Gastroesophageal sphincter (tissue), 4 donors: ENCODE measurements at regions not wholly inside any gene's neighbourhood (a gene's known extent, or its start where the extent isn't known, plus 50 kb on each side); places are given as distances from the start of the nearest gene placed in this dataset.

Experiments used
- ATAC-seq: fragments of 150-250 bp; one replicate; pipeline ENCODE4 v1.9.1; 2016; ENCODE audit warnings: mild to moderate bottlenecking, moderate library complexity
- H3K27ac ChIP-seq, 4 donors: fragments of 200-600 bp; sonication (generic) in 3 of 4; 1 replicate in 3 of 4; 2 replicates in 1 of 4; pipeline ENCODE4 v1.5.1; 2016 to 2019
- H3K27me3 ChIP-seq: fragments of 200-600 bp; sonication (generic); one replicate; pipeline ENCODE4 v1.5.1; 2019
- H3K36me3 ChIP-seq, 2 donors: fragments of 200-600 bp; sonication (generic); one replicate each; pipeline ENCODE4 v1.5.1; 2019; ENCODE audit warnings: control low read depth in 1 of 2
- H3K4me1 ChIP-seq, 3 donors: fragments of 200-600 bp; sonication (generic); 1 replicate in 2 of 3; 2 replicates in 1 of 3; pipeline ENCODE4 v1.5.1; 2016 to 2019; ENCODE audit warnings: control low read depth in 2 of 3
- H3K4me3 ChIP-seq, 2 donors: fragments of 200-600 bp; sonication (generic); one replicate each; pipeline ENCODE4 v1.5.1; 2019; ENCODE audit warnings: mild to moderate bottlenecking in 1 of 2, moderate library complexity in 1 of 2
- H3K9me3 ChIP-seq, 3 donors: fragments of 200-600 bp; sonication (generic); one replicate each; pipeline ENCODE4 v1.5.1; 2017 to 2019; ENCODE audit warnings: control low read depth in 2 of 3
- EP300 ChIP-seq: sonication (generic); formaldehyde crosslinking; IDR thresholded peaks from one replicate; pipeline ENCODE4 v1.6.1; 2017; ENCODE audit warnings: antibody characterized with exemption, mild to moderate bottlenecking
- POLR2A ChIP-seq, 2 donors: fragments of 450-650 bp; IDR thresholded peaks; one replicate each; pipeline ENCODE4 v1.6.1; 2017; ENCODE audit warnings: antibody characterized with exemption in 2 of 2, mild to moderate bottlenecking in 2 of 2, moderate library complexity in 1 of 2
- POLR2AphosphoS5 ChIP-seq: sonication (generic); formaldehyde crosslinking; IDR thresholded peaks from one replicate; pipeline ENCODE4 v1.6.1; 2017; ENCODE audit warnings: antibody characterized with exemption
- WGBS, 2 donors: methylation state at CpG; one replicate each; pipeline ENCODE4 v1.1.5; 2018; ENCODE audit warnings: low coverage in 1 of 2; 5-methylcytosine and 5-hydroxymethylcytosine counted together
- TF ChIP-seq, protein P1 (sequence below), 4 experiments: fragments of 200-600 bp in 2 of 4; fragments of 450-650 bp in 2 of 4; sonication (generic) in 1 of 4; IDR thresholded peaks; one replicate each; pipeline ENCODE4 v1.5.1; 2017 to 2019; ENCODE audit warnings: antibody characterized with exemption in 4 of 4, mild to moderate bottlenecking in 2 of 4, moderate library complexity in 2 of 4

DNA sequence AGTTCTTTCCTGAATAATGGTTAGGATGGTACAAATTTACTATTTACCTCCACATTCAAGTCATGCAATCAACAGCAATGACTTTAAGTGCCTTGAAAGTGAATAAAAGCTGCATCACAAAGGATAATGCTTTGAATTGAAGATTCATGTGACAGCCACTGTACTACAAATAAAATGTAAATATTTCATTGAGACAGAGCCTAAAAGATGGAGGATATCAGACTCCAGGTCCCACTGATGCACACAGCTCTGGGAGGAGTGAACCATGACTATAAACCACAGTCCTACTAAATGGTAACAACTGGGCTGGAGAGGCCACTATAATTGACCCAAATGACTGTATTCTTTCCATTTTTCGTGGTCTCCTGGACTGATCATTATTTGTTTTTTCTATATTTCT is 576.9 kb downstream of the ADCYAP1 start:
- H3K27me3 ChIP-seq: no peaks in the 10 kb centered on the region
- WGBS, 2 donors: 27 to 79% methylated on average over 1 of the region's 1 CpG
- H3K4me3 ChIP-seq: no peak overlapping the region
- H3K27ac ChIP-seq: no peak overlapping the region
- no peak for ATAC-seq
- TF ChIP-seq POLR2AphosphoS5 (no peak), EP300 (no peak), POLR2A (IDR thresholded peaks at IDR 0.05) (no peak)
- TF ChIP-seq, protein P1, sequence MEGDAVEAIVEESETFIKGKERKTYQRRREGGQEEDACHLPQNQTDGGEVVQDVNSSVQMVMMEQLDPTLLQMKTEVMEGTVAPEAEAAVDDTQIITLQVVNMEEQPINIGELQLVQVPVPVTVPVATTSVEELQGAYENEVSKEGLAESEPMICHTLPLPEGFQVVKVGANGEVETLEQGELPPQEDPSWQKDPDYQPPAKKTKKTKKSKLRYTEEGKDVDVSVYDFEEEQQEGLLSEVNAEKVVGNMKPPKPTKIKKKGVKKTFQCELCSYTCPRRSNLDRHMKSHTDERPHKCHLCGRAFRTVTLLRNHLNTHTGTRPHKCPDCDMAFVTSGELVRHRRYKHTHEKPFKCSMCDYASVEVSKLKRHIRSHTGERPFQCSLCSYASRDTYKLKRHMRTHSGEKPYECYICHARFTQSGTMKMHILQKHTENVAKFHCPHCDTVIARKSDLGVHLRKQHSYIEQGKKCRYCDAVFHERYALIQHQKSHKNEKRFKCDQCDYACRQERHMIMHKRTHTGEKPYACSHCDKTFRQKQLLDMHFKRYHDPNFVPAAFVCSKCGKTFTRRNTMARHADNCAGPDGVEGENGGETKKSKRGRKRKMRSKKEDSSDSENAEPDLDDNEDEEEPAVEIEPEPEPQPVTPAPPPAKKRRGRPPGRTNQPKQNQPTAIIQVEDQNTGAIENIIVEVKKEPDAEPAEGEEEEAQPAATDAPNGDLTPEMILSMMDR (IDR thresholded peaks at IDR 0.05): no peak
- H3K9me3 ChIP-seq: no peaks in the 10 kb centered on the region
- no peaks in the 10 kb centered on the region for H3K4me1 ChIP-seq
- H3K36me3 ChIP-seq: no peaks in the 10 kb centered on the region

GRCh38 chr18:1483385-1483784 is 578.7 kb downstream of the ADCYAP1 start:
- H3K4me1 ChIP-seq: no peaks in the 10 kb centered on the region
- no peak overlapping the region for H3K4me3 ChIP-seq
- no peaks in the 10 kb centered on the region for H3K27me3 ChIP-seq
- no peak for ATAC-seq
- H3K9me3 ChIP-seq: no peaks in the 10 kb centered on the region
- TF ChIP-seq POLR2AphosphoS5 (no peak), POLR2A (IDR thresholded peaks at IDR 0.05) (no peak), EP300 (no peak)
- TF ChIP-seq, protein P1 (IDR thresholded peaks at IDR 0.05): no peak
- H3K36me3 ChIP-seq: no peaks in the 10 kb centered on the region
- H3K27ac ChIP-seq: no peak overlapping the region

GRCh38 chr18:1487457-1487856 is 582.8 kb downstream of the ADCYAP1 start:
- Histone ChIP-seq H3K4me3 (no peak overlapping the region), H3K4me1 (no peaks in the 10 kb centered on the region), H3K27ac (no peak overlapping the region), H3K9me3 (no peaks in the 10 kb centered on the region), H3K36me3 (no peaks in the 10 kb centered on the region), H3K27me3 (no peaks in the 10 kb centered on the region)
- no peak for ATAC-seq
- WGBS, 2 donors: 95% methylated on average over 2 of the region's 2 CpGs; no CpG with 5 or more reads in 1 of the 2 donors
- no peak for TF ChIP-seq EP300
- TF ChIP-seq POLR2AphosphoS5: no peak

- Histone ChIP-seq H3K4me1 (no peaks in the 10 kb centered on the region), H3K9me3 (no peaks in the 10 kb centered on the region), H3K36me3 (no peaks in the 10 kb centered on the region), H3K27me3 (no peaks in the 10 kb centered on the region), H3K4me3 (no peak overlapping the region), H3K27ac (no peak overlapping the region)
- WGBS, 2 donors: 68 to 83% methylated on average over 2 to 3 of the region's 4 CpGs
- ATAC-seq: no peak
- TF ChIP-seq POLR2AphosphoS5 (no peak), EP300 (no peak), POLR2A (IDR thresholded peaks at IDR 0.05) (no peak)
- TF ChIP-seq, protein P1 (IDR thresholded peaks at IDR 0.05): no peak
Measured at GRCh38 chr18:1488394-1488793, 583.7 kb downstream of the ADCYAP1 start.

DNA sequence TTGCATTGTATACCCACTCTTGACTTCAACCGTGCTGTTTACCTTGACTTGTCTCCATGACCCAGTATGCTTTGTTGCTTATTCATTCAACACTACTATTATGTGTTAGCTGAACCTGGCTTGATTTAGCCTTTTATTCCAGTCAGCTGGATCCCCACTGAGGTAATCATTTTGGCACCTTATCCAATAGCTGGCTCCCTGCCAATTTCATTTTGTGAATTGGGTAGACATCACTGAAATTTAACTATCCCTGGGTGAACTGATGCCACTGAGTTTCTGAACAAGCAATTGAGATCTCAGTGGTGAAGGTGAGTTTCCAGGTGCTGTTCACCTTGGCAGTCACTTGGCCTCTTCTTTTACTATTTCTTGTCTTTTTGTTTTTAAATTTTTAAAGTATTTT is 584.3 kb downstream of the ADCYAP1 start:
- no peak for TF ChIP-seq EP300
- no peak for TF ChIP-seq POLR2A (IDR thresholded peaks at IDR 0.05)
- TF ChIP-seq, protein P1 (IDR thresholded peaks at IDR 0.05): no peak
- TF ChIP-seq POLR2AphosphoS5: no peak
- WGBS, 2 donors: 50 to 90% methylated on average over 1 of the region's 1 CpG
- H3K27me3 ChIP-seq: no peaks in the 10 kb centered on the region

GRCh38 chr18:1495387-1495786 is 590.7 kb downstream of the ADCYAP1 start:
- Histone ChIP-seq H3K27ac (no peak overlapping the region), H3K4me3 (no peak overlapping the region), H3K4me1 (no peaks in the 10 kb centered on the region), H3K36me3 (no peaks in the 10 kb centered on the region), H3K27me3 (no peaks in the 10 kb centered on the region), H3K9me3 (peaks cover 0 to 9% (median 0%) of the 10 kb centered on the region in 3 donors)
- no peak for ATAC-seq
- TF ChIP-seq, protein P1 (IDR thresholded peaks at IDR 0.05): no peak
- 94 to 100% methylated on average over 2 of the region's 2 CpGs for WGBS, 2 donors

More for the DNA sequence above, 584.3 kb downstream of the ADCYAP1 start:
- Histone ChIP-seq H3K36me3 (no peaks in the 10 kb centered on the region), H3K4me1 (no peaks in the 10 kb centered on the region), H3K4me3 (no peak overlapping the region), H3K9me3 (no peaks in the 10 kb centered on the region), H3K27ac (no peak overlapping the region)
- no peak for ATAC-seq
